Keratinocyte (primary cell): ENCODE measurements at regions not wholly inside any gene's neighbourhood (a gene's known extent, or its start where the extent isn't known, plus 50 kb on each side); places are given as distances from the start of the nearest gene placed in this dataset.

Experiments used
- EZH2 ChIP-seq: IDR thresholded peaks from one replicate; pipeline ENCODE4 v1.6.1; 2012; ENCODE audit warnings: inconsistent platforms, mild to moderate bottlenecking, low read length, moderate library complexity
- TF ChIP-seq, protein P1 (sequence below), 3 experiments: IDR thresholded peaks in 1 of 3; conservative IDR thresholded peaks in 1 of 3; optimal IDR thresholded peaks in 1 of 3; 2 replicates in 2 of 3; 3 replicates in 1 of 3; pipeline versions ENCODE3 to v1.5.1; 2011; ENCODE audit warnings: low read length in 3 of 3, mild to moderate bottlenecking in 3 of 3, moderate library complexity in 2 of 3, control low read depth in 1 of 3, inconsistent platforms in 1 of 3; ENCODE audit not compliant: insufficient read depth in 2 of 3; ENCODE audit errors: extremely low read depth in 1 of 3

DNA sequence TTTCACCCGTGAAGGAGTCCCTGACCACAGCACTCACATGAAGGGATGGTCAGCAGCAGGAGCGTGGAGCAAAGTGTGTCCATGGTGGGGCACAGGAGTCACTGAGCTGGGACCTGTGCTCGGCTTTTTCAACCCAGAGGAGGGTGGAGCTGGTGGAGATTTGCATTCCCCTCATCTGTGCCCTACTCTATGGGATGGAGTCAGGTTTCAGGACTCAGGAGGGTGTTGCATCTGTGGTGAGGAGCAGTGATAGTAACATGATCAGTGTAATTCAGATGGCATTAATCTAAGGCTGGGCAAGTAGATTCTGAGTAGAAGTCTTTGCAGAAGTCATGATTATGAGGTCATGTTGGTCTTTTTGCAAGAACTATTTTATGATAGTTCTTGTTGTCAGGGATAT, 511.9 kb downstream of the TMEM121 start:
- TF ChIP-seq, protein P1, sequence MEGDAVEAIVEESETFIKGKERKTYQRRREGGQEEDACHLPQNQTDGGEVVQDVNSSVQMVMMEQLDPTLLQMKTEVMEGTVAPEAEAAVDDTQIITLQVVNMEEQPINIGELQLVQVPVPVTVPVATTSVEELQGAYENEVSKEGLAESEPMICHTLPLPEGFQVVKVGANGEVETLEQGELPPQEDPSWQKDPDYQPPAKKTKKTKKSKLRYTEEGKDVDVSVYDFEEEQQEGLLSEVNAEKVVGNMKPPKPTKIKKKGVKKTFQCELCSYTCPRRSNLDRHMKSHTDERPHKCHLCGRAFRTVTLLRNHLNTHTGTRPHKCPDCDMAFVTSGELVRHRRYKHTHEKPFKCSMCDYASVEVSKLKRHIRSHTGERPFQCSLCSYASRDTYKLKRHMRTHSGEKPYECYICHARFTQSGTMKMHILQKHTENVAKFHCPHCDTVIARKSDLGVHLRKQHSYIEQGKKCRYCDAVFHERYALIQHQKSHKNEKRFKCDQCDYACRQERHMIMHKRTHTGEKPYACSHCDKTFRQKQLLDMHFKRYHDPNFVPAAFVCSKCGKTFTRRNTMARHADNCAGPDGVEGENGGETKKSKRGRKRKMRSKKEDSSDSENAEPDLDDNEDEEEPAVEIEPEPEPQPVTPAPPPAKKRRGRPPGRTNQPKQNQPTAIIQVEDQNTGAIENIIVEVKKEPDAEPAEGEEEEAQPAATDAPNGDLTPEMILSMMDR (optimal IDR thresholded peaks at IDR 0.05 in 1 of 3, IDR thresholded peaks at IDR 0.05 in 1 of 3, conservative IDR thresholded peaks at IDR 0.05 in 1 of 3; ENCODE audit: extremely low read depth in 1 of 3, insufficient read depth in 2 of 3, low read length in 3 of 3): no peak
- no peak for TF ChIP-seq EZH2
